Mesothelial cell of epicardium (in vitro differentiated cells): ENCODE measurements at regions not wholly inside any gene's neighbourhood (a gene's known extent, or its start where the extent isn't known, plus 50 kb on each side); places are given as distances from the start of the nearest gene placed in this dataset.

Source experiments
- DNase-seq, 2 experiments: peaks; one replicate each; pipeline ENCODE4 v3.0.0; 2021; ENCODE audit warnings: low spot score in 2 of 2; ENCODE audit not compliant: unreplicated experiment in 2 of 2
- H3K27ac Mint-ChIP-seq: 2 replicates; pipeline ENCODE4 v1.8.0; 2021; ENCODE audit warnings: mixed read lengths
- H3K27me3 Mint-ChIP-seq: 2 replicates; pipeline ENCODE4 v1.8.0; 2021; ENCODE audit warnings: low read depth, mixed read lengths
- H3K36me3 Mint-ChIP-seq: 2 replicates; pipeline ENCODE4 v1.8.0; 2021; ENCODE audit warnings: mixed read lengths
- H3K4me1 Mint-ChIP-seq: 2 replicates; pipeline ENCODE4 v1.8.0; 2021; ENCODE audit warnings: mixed read lengths
- H3K4me3 Mint-ChIP-seq: 2 replicates; pipeline ENCODE4 v1.8.0; 2021; ENCODE audit warnings: mild to moderate bottlenecking, moderate library complexity, mixed read lengths
- H3K9me3 Mint-ChIP-seq: 2 replicates; pipeline ENCODE4 v1.8.0; 2021; ENCODE audit warnings: mixed read lengths
- CTCF ChIP-seq: fragments of 200-600 bp; sonication (generic); IDR thresholded peaks from one replicate; pipeline ENCODE4 v1.5.0; 2021; ENCODE audit warnings: antibody characterized with exemption; ENCODE audit not compliant: unreplicated experiment

DNA sequence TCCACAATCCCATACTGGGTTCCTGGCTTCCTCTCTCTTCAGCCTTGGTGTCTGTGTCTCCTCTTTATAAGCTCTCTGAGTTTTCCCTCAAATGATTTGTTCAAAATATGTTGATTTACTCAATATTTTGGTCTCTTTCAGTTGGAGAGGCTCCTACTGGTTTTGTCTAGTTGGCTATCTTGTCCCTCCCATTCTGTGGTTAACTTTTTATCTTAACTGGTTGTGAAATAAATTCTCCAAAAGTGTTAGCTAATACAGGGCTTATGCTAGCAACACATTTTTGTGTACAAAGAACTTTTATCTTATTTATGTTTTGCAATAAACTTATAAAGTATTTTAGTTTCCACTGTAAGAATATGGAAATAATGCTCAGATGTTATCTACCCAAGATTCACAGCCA is 200.9 kb downstream of the AASDHPPT start:
- DNase-seq, result no peak
- Mint-ChIP-seq H3K9me3 (peaks cover 8% of the 10 kb centered on the region), H3K4me1 (no peaks in the 10 kb centered on the region), H3K4me3 (no peak overlapping the region), H3K36me3 (no peaks in the 10 kb centered on the region), H3K27me3 (peaks cover 5% of the 10 kb centered on the region), H3K27ac (no peak overlapping the region)
- no peak for TF ChIP-seq CTCF

DNA sequence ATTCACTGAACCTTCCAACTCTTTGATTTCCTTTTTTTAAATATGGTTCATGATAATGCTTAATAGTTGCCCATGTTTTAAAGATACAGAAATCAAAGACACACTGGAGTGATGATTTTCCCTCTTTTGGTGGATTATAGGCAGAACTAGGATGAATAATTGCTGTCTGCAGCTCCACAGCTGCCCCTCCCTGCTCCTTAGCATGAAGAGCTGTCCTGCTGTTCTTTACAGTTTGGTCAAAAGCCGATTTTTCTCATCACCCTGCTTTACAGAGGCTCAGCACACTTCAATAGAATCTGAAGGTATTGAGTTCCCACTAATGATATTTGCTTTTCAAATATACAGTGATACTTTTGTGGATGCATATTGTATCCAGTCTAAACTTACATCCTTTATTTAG is 202.6 kb downstream of the AASDHPPT start:
- Mint-ChIP-seq H3K27ac (no peak overlapping the region), H3K9me3 (peaks cover 5% of the 10 kb centered on the region), H3K4me3 (no peak overlapping the region), H3K36me3 (no peaks in the 10 kb centered on the region), H3K4me1 (no peaks in the 10 kb centered on the region), H3K27me3 (peaks cover 5% of the 10 kb centered on the region)
- TF ChIP-seq CTCF, result no peak
- no peak for DNase-seq

DNA sequence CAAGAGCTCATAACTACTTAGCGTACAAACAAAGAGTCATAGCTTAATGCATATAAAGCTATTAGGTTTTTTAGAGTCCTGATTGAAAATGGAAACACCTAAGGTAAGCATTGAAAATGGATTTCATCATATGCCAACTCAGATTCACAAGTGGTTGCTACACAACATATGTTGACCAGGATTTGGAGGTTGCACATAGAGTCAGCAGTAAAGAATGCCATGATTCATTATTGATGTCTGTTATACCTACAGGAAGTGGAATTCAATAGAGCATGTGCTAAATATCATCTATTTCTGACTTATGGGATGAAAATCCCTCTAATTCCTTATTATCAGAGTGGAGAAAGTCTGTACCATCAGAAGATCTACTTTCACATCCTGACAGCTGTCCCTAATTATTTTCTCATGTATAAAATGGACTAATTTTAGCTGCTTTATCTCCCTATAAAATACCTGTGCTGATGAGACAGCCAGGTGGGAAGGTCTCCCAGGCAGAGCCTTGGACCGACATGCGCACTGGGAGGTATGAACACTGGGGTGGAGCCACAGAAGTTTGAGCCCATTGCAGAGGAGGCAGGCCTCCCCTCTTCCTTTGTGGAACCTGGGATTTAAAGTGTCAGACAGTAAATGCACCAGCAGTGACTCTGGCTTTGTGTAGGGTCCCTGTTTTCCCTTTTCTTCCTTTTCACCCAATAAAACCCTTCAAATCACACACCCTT is 204.2 kb downstream of the AASDHPPT start:
- no peak overlapping the region for H3K4me3 Mint-ChIP-seq
- H3K4me1 Mint-ChIP-seq, result no peaks in the 10 kb centered on the region
- no peaks in the 10 kb centered on the region for H3K27me3 Mint-ChIP-seq
- peaks cover 5% of the 10 kb centered on the region for H3K9me3 Mint-ChIP-seq
- DNase-seq, result no peak
- no peak overlapping the region for H3K27ac Mint-ChIP-seq
- no peaks in the 10 kb centered on the region for H3K36me3 Mint-ChIP-seq
- TF ChIP-seq CTCF, result no peak

- Mint-ChIP-seq H3K4me3 (no peak overlapping the region), H3K27me3 (no peaks in the 10 kb centered on the region), H3K27ac (no peak overlapping the region), H3K9me3 (peaks cover 5% of the 10 kb centered on the region), H3K36me3 (no peaks in the 10 kb centered on the region), H3K4me1 (peaks cover 2% of the 10 kb centered on the region)
- no peak for TF ChIP-seq CTCF
- DNase-seq, result no peak
Observed at GRCh38 chr11:106286881-106287504, 209.5 kb downstream of the AASDHPPT start.

GRCh38 chr11:106288057-106288456 is 210.6 kb downstream of the AASDHPPT start:
- Mint-ChIP-seq H3K4me1 (peaks cover 2% of the 10 kb centered on the region), H3K27ac (no peak overlapping the region), H3K36me3 (no peaks in the 10 kb centered on the region), H3K4me3 (no peak overlapping the region), H3K9me3 (peaks cover 5% of the 10 kb centered on the region), H3K27me3 (no peaks in the 10 kb centered on the region)
- DNase-seq, result no peak
- TF ChIP-seq CTCF, result no peak
